ENCODE measurements at regions not wholly inside any gene's neighbourhood (a gene's known extent, or its start where the extent isn't known, plus 50 kb on each side); places are given as distances from the start of the nearest gene placed in this dataset.

GRCh38 chr2:121098556-121098955, 186.4 kb downstream of the TFCP2L1 start:
- TF ChIP-seq REST (IDR thresholded peaks at IDR 0.05; ENCODE audit: insufficient read depth in 1 of 2, low read depth in 2 of 2, low read length in 2 of 2) (no peak), SIN3A (IDR thresholded peaks at IDR 0.05; ENCODE audit: borderline replicate concordance, insufficient read depth, low read length) (no peak), POLR2AphosphoS5 (IDR thresholded peaks at IDR 0.05; ENCODE audit: low read depth, low read length) (no peak), TAF1 (IDR thresholded peaks at IDR 0.05; ENCODE audit: borderline replicate concordance, insufficient read depth, low read length) (no peak)
